Right lobe of liver (tissue), 4 donors: ENCODE measurements at regions not wholly inside any gene's neighbourhood (a gene's known extent, or its start where the extent isn't known, plus 50 kb on each side); places are given as distances from the start of the nearest gene placed in this dataset.

Experiments
- POLR2A ChIP-seq: fragments of 450-650 bp; IDR thresholded peaks from one replicate; pipeline ENCODE4 v1.6.1; 2017; ENCODE audit warnings: antibody characterized with exemption, mild to moderate bottlenecking
- TF ChIP-seq, protein P1 (sequence below), 4 donors: fragments of 200-600 bp in 3 of 4; fragments of 450-650 bp in 1 of 4; IDR thresholded peaks; one replicate each; pipeline versions ENCODE4 v1.5.1 to v1.8.0; 2016 to 2022; ENCODE audit warnings: antibody characterized with exemption in 4 of 4, mild to moderate bottlenecking in 2 of 4
- donor health status: DM: no; HTN: no; CAD: no.
- donor health status: DM: no; HTN: no; CAD: no.
- donor health status: DM: no; HTN: yes; CAD: no.

DNA sequence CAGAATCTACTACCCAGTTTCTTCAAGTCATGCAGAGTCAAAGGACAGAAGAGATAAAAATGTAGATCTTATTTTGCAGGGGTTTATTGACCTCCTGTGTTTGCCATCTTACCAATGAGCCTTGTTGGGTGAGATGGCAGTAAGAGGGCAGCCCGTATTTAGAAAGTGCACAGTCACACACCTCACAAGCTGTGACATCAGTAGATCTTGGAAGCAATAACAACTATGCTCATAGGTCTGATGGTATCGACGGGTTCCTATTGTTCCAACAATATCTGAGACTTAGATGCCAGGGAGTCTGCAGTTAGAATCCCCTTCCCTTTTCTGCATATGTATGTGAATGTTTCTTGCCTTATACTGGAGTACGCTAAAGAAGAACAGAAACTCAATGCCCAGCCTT is 189.0 kb upstream of the DYRK2 start:
- TF ChIP-seq POLR2A = no peak
- TF ChIP-seq, protein P1, sequence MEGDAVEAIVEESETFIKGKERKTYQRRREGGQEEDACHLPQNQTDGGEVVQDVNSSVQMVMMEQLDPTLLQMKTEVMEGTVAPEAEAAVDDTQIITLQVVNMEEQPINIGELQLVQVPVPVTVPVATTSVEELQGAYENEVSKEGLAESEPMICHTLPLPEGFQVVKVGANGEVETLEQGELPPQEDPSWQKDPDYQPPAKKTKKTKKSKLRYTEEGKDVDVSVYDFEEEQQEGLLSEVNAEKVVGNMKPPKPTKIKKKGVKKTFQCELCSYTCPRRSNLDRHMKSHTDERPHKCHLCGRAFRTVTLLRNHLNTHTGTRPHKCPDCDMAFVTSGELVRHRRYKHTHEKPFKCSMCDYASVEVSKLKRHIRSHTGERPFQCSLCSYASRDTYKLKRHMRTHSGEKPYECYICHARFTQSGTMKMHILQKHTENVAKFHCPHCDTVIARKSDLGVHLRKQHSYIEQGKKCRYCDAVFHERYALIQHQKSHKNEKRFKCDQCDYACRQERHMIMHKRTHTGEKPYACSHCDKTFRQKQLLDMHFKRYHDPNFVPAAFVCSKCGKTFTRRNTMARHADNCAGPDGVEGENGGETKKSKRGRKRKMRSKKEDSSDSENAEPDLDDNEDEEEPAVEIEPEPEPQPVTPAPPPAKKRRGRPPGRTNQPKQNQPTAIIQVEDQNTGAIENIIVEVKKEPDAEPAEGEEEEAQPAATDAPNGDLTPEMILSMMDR (IDR thresholded peaks at IDR 0.05) = no peak
